ENCODE measurements at regions not wholly inside any gene's neighbourhood (a gene's known extent, or its start where the extent isn't known, plus 50 kb on each side); places are given as distances from the start of the nearest gene placed in this dataset.

GRCh38 chr21:27202301-27202700 is 235.4 kb upstream of the ADAMTS5 start:
- TF ChIP-seq, protein P1, sequence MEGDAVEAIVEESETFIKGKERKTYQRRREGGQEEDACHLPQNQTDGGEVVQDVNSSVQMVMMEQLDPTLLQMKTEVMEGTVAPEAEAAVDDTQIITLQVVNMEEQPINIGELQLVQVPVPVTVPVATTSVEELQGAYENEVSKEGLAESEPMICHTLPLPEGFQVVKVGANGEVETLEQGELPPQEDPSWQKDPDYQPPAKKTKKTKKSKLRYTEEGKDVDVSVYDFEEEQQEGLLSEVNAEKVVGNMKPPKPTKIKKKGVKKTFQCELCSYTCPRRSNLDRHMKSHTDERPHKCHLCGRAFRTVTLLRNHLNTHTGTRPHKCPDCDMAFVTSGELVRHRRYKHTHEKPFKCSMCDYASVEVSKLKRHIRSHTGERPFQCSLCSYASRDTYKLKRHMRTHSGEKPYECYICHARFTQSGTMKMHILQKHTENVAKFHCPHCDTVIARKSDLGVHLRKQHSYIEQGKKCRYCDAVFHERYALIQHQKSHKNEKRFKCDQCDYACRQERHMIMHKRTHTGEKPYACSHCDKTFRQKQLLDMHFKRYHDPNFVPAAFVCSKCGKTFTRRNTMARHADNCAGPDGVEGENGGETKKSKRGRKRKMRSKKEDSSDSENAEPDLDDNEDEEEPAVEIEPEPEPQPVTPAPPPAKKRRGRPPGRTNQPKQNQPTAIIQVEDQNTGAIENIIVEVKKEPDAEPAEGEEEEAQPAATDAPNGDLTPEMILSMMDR (IDR thresholded peaks at IDR 0.05): no peak
- TF ChIP-seq POLR2A (IDR thresholded peaks at IDR 0.05) (no peak), EP300 (IDR thresholded peaks at IDR 0.05) (no peak), POLR2AphosphoS5 (IDR thresholded peaks at IDR 0.05) (no peak)
